Mammary epithelial cell (primary cell): ENCODE measurements at regions not wholly inside any gene's neighbourhood (a gene's known extent, or its start where the extent isn't known, plus 50 kb on each side); places are given as distances from the start of the nearest gene placed in this dataset.

Experiments used
- EZH2 ChIP-seq: IDR thresholded peaks from 2 replicates; pipeline ENCODE4 v1.6.1; 2012; ENCODE audit warnings: low read length, inconsistent platforms, borderline replicate concordance
- TF ChIP-seq, protein P1 (sequence below), 2 donors: IDR thresholded peaks in 1 of 2; conservative IDR thresholded peaks in 1 of 2; 2 replicates each; pipeline ENCODE4 v1.5.1; 2011 to 2012; ENCODE audit warnings: inconsistent platforms in 2 of 2, low read length in 2 of 2, mild to moderate bottlenecking in 2 of 2, control low read depth in 1 of 2, low read depth in 1 of 2; ENCODE audit not compliant: insufficient read depth in 1 of 2; ENCODE audit errors: extremely low read depth in 1 of 2

DNA sequence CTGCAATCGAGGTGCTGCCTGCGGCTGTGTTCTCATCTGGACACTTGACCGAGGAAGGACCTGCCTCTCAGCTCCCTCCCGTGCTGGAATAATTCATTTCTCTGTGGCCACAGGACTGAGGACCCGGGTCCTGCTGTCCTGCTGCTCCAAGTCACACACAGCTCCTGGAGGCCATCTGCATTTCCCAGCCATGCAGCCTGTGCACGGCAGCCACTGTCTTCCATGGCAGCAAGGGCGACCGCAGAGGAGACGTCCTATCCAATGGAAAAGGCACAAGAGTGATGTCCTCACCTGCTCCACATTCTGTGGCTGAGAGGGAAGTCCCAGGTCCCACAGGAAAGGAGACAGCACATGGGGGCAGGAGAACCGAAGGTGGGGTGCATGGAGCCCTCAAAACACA lies 495.8 kb downstream of the BRD1 start:
- TF ChIP-seq, protein P1, sequence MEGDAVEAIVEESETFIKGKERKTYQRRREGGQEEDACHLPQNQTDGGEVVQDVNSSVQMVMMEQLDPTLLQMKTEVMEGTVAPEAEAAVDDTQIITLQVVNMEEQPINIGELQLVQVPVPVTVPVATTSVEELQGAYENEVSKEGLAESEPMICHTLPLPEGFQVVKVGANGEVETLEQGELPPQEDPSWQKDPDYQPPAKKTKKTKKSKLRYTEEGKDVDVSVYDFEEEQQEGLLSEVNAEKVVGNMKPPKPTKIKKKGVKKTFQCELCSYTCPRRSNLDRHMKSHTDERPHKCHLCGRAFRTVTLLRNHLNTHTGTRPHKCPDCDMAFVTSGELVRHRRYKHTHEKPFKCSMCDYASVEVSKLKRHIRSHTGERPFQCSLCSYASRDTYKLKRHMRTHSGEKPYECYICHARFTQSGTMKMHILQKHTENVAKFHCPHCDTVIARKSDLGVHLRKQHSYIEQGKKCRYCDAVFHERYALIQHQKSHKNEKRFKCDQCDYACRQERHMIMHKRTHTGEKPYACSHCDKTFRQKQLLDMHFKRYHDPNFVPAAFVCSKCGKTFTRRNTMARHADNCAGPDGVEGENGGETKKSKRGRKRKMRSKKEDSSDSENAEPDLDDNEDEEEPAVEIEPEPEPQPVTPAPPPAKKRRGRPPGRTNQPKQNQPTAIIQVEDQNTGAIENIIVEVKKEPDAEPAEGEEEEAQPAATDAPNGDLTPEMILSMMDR (conservative IDR thresholded peaks at IDR 0.05 in 1 of 2, IDR thresholded peaks at IDR 0.05 in 1 of 2; ENCODE audit: extremely low read depth in 1 of 2, insufficient read depth in 1 of 2, low read depth in 1 of 2, low read length in 2 of 2), result no peak
- no peak for TF ChIP-seq EZH2
